HG03108 (cell line): ENCODE measurements at regions not wholly inside any gene's neighbourhood (a gene's known extent, or its start where the extent isn't known, plus 50 kb on each side); places are given as distances from the start of the nearest gene placed in this dataset.
"Not testable (repeated sequence)": the region's sequence is repeated elsewhere in the genome, so short reads cannot be mapped to it uniquely, and the experiment has no call there.

Experiments used
- ATAC-seq: cut with Tn5 transposase; IDR thresholded peaks from one replicate; pipeline ENCODE4 v1.9.1; 2021; ENCODE audit warnings: moderate library complexity; ENCODE audit not compliant: unreplicated experiment

DNA sequence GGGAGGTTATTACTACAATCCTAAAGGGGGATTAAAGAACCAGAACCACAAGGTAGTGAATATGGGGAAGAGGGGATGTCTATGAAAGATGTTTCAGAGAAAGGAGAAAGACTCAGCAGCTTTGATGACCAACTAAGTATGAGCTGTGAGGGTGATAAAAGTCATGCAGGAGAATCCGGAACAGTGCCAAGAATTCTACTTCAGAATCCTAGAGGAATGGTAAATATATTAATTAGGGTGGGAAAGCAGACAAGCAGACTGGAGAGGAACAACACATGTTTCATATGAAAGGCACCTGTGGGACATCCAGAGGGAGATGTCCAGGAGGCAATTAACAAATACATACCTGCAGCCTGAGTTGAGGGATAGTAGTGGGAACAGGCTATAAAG is 642.2 kb upstream of the DIPK2B start:
- ATAC-seq: no peak

DNA sequence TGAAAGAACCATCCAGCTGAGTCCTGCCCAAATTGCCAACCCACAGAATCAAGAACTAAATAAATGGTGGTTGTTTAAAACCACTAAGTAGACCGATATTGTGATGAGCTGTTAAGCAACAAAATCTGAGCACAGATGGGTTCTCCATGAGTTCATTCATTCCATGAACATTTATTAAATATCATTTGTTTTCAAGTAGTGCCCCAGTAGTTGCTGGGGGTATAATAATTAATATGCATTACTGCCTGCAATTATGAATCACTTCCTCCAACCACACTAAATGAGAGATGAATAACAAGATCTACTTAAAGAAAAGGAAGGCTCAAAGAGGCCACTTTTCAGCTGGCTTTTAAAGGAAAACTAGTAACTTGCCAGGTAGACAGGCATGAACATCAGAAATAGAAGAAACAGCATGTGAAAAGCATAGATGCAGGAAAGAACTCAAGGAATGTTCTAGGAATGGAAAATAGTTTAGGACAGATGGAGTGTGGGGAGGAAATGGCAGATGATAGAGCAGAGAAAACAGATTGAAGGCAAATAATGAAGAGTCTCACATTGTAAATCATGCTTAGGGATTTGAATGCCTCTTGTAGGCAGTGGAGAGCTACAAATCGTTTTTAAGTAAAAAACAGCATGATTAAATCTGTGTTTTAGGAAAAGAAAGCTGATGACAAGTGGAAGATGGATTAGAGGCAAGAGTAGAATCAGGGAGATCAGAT is 641.7 kb upstream of the DIPK2B start:
- ATAC-seq: no peak

GRCh38 chrX:45840411-45840950 is 639.8 kb upstream of the DIPK2B start:
- ATAC-seq: no peak

- no peak for ATAC-seq
Measured at GRCh38 chrX:45830343-45830742, 629.7 kb upstream of the DIPK2B start.

- ATAC-seq: no peak
Measured at GRCh38 chrX:45824471-45824870, 623.8 kb upstream of the DIPK2B start.

GRCh38 chrX:45823536-45823935 is 622.9 kb upstream of the DIPK2B start:
- no peak for ATAC-seq

DNA sequence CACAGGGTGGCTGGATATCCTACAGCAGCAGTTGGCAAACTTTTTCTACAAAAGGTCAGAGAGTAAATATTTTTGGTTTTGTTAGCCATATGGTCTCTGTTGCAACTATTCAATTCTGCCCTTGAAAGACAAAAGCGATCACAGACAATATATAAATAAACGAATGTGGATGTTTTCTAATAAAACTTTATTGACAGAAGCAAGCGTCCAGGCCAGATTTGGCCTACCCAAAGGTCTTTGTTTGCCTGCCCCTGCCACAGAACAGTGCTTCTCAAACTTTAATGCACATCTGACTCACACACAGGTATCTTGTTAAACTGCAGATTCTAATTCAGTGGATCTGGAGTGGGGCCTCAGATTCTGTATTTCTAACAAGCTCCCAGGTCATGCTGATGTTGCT is 621.4 kb upstream of the DIPK2B start:
- no peak for ATAC-seq

DNA sequence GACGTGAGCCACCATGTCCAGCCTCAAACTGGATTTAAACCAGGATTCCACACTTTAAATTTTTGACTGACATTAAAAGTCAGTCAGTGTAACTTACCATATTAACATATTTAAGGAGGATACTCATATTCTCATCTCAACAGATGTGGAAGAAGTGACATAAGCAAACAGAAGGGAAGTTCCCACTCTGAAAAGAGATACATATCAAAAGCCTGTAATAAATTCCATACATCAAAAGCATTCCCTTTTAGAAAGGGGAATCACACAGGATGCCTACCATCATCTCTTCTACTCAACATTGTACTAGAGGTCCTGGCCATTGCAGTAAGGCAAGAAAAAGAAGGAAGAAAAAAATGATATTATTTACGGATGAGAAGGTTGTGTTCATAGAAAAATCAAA is 618.2 kb upstream of the DIPK2B start:
- no peak for ATAC-seq

DNA sequence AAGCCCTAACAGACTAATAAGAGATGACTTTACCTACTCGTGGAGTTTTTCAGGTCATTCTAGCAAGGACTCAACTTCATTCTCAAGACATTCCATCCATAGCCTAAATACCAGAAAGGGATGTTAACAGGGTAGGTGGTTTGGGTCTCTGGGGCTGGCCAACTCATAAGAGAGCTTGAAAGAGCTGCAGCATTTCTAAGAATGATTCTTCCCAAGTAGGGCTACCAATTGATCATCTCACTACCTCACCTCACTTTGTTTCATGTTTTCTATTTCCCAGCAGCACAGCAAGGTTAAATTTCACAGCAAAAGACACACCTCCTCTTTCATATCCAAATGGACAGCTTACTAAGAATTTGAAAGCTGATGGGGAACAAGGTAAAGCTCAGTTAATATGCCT is 614.8 kb upstream of the DIPK2B start:
- ATAC-seq: no peak

GRCh38 chrX:45811326-45811725 is 610.6 kb upstream of the DIPK2B start:
- no peak for ATAC-seq

- no peak for ATAC-seq
Measured at GRCh38 chrX:45807572-45808425, 607.1 kb upstream of the DIPK2B start.

- ATAC-seq: no peak
Measured at GRCh38 chrX:45806410-45807121, 605.9 kb upstream of the DIPK2B start.

- ATAC-seq: no peak
Measured at GRCh38 chrX:45804276-45804675, 603.6 kb upstream of the DIPK2B start.

- ATAC-seq: no peak
Measured at GRCh38 chrX:45803383-45803921, 602.8 kb upstream of the DIPK2B start.

DNA sequence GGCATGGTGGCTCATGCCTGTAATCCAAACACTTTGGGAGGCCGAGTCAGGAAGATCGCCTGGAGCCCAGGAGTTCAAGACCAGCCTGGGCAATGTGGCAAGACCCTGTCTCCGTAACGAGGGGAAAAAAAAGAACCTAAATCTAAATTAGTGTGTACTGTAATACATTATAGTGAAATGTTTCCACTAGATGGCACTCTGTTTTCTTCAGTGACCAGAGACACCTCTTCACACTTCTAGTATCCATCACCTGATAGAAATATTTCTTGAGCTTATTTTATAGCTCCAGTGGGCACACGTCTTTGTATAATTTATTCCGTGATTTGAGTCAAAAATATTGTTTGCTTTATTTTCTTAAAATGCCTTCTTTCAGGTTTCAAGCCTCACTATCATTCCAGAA is 600.9 kb upstream of the DIPK2B start:
- no peak for ATAC-seq

DNA sequence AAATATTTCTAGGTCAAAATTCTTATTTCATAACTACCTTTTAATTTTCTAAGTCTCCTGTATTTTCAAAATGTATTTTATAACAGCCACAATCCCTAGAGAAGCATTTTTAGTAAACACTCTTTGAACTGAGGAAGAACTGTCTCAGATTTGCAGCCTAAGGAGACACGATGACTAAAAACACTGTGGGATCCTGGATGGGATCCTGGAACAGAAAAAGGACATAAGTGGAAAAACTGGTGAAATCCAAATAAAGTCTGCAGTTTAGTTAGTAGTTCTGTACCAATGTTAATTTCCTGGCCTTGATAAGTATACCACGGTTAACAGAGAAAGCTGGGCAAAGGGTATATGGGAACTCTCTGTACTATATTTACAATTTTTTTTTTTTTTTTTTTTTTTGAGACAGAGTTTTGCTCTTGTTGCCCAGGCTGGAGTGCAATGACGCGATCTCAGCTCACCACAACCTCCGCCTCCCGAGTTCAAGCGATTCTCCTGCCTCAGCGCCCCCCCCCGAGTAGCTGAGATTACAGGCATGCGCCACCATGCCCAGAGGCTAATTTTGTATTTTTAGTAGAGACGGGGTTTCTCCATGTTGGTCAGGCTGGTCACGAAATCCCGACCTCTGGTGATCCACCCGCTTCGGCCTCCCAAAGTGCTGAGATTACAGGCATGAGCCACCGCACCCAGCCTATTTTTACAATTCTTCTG is 600.2 kb upstream of the DIPK2B start:
- ATAC-seq: not testable (repeated sequence)

GRCh38 chrX:45799576-45799975 is 598.9 kb upstream of the DIPK2B start:
- ATAC-seq: no peak

DNA sequence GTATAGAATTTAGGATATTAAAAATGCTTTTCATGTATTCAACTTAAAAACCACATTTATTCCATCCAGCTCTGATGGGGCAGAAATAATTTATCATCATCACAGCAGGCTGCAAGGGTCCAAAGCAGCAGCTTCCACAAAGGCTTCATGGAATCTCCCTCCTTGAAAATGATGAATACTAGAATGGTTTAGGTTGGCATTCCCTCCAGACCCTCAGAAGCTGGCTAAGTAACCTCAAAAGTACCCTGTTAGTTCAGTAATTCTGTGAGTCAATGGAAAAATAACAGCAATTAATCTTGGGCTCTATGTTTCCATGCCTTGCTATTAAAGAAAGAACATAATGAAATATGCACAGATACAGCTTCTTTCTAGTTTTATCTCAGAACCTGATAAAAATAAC is 594.9 kb upstream of the DIPK2B start:
- ATAC-seq: no peak

DNA sequence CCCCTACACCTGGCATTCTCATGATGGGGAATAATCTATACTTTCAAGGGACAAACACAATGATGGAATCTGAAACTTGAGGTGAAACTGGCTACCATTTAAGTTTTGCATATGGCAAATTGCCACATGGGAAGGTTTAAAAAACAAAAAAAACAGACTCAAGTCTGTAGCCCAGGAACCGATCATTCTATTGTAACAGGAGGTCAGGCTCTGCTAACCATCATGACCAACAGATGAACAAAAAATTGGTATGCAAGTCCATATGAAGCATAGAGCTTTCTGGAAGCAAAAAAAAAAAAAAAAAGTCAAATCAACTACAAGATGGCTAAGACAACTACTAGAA is 594.3 kb upstream of the DIPK2B start:
- no peak for ATAC-seq

- no peak for ATAC-seq
Measured at GRCh38 chrX:45794323-45794994, 593.8 kb upstream of the DIPK2B start.
